ENCODE measurements at regions not wholly inside any gene's neighbourhood (a gene's known extent, or its start where the extent isn't known, plus 50 kb on each side); places are given as distances from the start of the nearest gene placed in this dataset.

GRCh38 chr5:36481454-36482120 is 124.8 kb upstream of the SLC1A3 start:
- H3K4me1 Mint-ChIP-seq = no peaks in the 10 kb centered on the region
- DNase-seq = no peak
- Histone ChIP-seq H3K4me1 (ENCODE audit: insufficient read depth, low read length) (no peaks in the 10 kb centered on the region), H3K4me3 (ENCODE audit: low read length) (no peak overlapping the region), H3K27ac (ENCODE audit: low read depth, low read length) (no peak overlapping the region), H3K27me3 (ENCODE audit: insufficient read depth, low read length, poor library complexity, severe bottlenecking) (no peaks in the 10 kb centered on the region), H3K9me3 (ENCODE audit: low read length) (no peaks in the 10 kb centered on the region), H3K36me3 (ENCODE audit: insufficient read depth, low read length) (no peaks in the 10 kb centered on the region)
- CTCF ChIA-PET = interaction anchor here (1.3 kb wide), 1 partner anchor 11 kb away, joined by 3 read pairs; no protein-coding TSS in a partner anchor
- H3K9me3 Mint-ChIP-seq = no peaks in the 10 kb centered on the region
- POLR2A ChIA-PET = no interaction called here
- no peaks in the 10 kb centered on the region for H3K36me3 Mint-ChIP-seq
- no peak overlapping the region for H3K27ac Mint-ChIP-seq
- peaks cover 0 to 4% of the 10 kb centered on the region in 2 donors for H3K27me3 Mint-ChIP-seq
- H3K4me3 Mint-ChIP-seq = no peak overlapping the region

- no peaks in the 10 kb centered on the region for H3K36me3 Mint-ChIP-seq
- CTCF ChIA-PET = no interaction called here
- H3K4me3 Mint-ChIP-seq = no peak overlapping the region
- no peak overlapping the region for H3K27ac ChIP-seq (ENCODE audit: low read depth, low read length)
- no peaks in the 10 kb centered on the region for H3K27me3 ChIP-seq (ENCODE audit: insufficient read depth, low read length, poor library complexity, severe bottlenecking)
- no peak overlapping the region for H3K27ac Mint-ChIP-seq
- no peaks in the 10 kb centered on the region for H3K9me3 Mint-ChIP-seq
- H3K36me3 ChIP-seq (ENCODE audit: insufficient read depth, low read length) = no peaks in the 10 kb centered on the region
- POLR2A ChIA-PET = no interaction called here
- no peak overlapping the region for H3K4me3 ChIP-seq (ENCODE audit: low read length)
- no peaks in the 10 kb centered on the region for H3K9me3 ChIP-seq (ENCODE audit: low read length)
- H3K4me1 Mint-ChIP-seq = no peaks in the 10 kb centered on the region
- no peak for DNase-seq
- H3K27me3 Mint-ChIP-seq = peaks cover 0 to 4% of the 10 kb centered on the region in 2 donors
- H3K4me1 ChIP-seq (ENCODE audit: insufficient read depth, low read length) = no peaks in the 10 kb centered on the region
Observed at GRCh38 chr5:36482812-36483211, 123.6 kb upstream of the SLC1A3 start.

- Mint-ChIP-seq H3K36me3 (no peaks in the 10 kb centered on the region), H3K27me3 (peaks cover 3 to 10% of the 10 kb centered on the region in 2 donors), H3K4me3 (no peak overlapping the region), H3K4me1 (no peaks in the 10 kb centered on the region), H3K27ac (no peak overlapping the region), H3K9me3 (no peaks in the 10 kb centered on the region)
- DNase-seq = no peak
- Histone ChIP-seq H3K4me3 (ENCODE audit: low read length) (no peak overlapping the region), H3K27me3 (ENCODE audit: insufficient read depth, low read length, poor library complexity, severe bottlenecking) (no peaks in the 10 kb centered on the region), H3K36me3 (ENCODE audit: insufficient read depth, low read length) (no peaks in the 10 kb centered on the region), H3K27ac (ENCODE audit: low read depth, low read length) (no peak overlapping the region), H3K4me1 (ENCODE audit: insufficient read depth, low read length) (no peaks in the 10 kb centered on the region), H3K9me3 (ENCODE audit: low read length) (no peaks in the 10 kb centered on the region)
- CTCF ChIA-PET = no interaction called here
- POLR2A ChIA-PET = no interaction called here
Observed at GRCh38 chr5:36489505-36489904, 116.9 kb upstream of the SLC1A3 start.

DNA sequence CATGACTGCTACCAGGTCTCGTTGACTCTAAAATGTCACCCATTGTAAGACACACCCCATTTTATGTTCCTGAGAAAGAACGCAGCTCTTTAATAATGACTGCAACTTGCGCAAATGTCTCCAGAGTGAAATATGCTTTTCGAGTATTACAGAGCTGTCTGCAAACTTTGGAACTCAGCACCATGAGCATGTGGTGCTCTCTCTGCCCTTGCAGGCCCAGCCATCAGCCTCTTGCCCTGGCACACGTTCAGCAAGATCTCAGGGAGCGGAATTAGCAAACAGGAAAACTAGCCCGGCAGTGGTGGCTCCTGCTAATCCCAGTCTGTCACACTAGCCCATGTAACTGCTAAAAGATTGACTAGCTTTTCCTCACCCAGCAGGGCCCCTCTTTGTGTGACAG is 114.5 kb upstream of the SLC1A3 start:
- Mint-ChIP-seq H3K27ac (no peak overlapping the region), H3K36me3 (no peaks in the 10 kb centered on the region), H3K4me1 (no peaks in the 10 kb centered on the region), H3K9me3 (no peaks in the 10 kb centered on the region), H3K27me3 (peaks cover 2 to 15% of the 10 kb centered on the region in 2 donors), H3K4me3 (peak overlapping the region in 1 of 7 donors; percentile 14)
- Histone ChIP-seq H3K9me3 (ENCODE audit: low read length) (no peaks in the 10 kb centered on the region), H3K4me1 (ENCODE audit: insufficient read depth, low read length) (no peaks in the 10 kb centered on the region), H3K27me3 (ENCODE audit: insufficient read depth, low read length, poor library complexity, severe bottlenecking) (no peaks in the 10 kb centered on the region), H3K27ac (ENCODE audit: low read depth, low read length) (no peak overlapping the region), H3K4me3 (ENCODE audit: low read length) (no peak overlapping the region), H3K36me3 (ENCODE audit: insufficient read depth, low read length) (no peaks in the 10 kb centered on the region)
- DNase-seq = no peak
- POLR2A ChIA-PET = no interaction called here
- CTCF ChIA-PET = interaction anchor here (1.0 kb wide), 1 partner anchor 11 kb away, joined by 3 read pairs; no protein-coding TSS in a partner anchor

DNA sequence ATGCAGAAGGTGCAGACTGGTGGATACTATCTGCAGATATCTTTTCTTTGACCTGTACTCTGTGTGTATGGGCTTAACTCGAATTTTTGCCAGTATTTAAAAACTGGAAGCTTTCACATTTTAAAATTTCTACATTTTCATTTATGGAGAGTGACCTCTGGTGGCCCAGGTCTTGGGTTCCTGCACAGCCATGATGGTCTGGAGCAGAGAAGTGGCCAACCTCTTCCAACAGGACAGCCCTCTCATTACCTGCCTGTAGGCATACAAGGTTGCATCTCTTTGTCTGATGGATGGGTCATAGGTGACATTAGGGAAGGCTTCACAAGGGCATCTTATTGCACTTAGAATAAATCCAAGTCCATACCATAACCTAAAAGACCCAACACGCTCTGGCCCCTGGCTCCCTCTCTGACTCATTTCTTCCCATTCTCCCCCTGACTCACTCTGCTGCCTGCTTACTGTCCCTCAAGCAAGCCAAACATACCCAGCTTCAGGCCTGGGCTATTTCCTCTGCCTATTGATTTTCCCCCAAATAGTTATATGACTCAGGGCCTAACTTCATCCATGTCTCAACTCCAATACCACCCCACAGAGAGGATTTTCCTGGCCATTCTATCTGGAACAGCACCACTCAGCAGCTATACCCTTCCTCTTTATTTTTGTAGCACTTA is 113.3 kb upstream of the SLC1A3 start:
- Histone ChIP-seq H3K4me3 (ENCODE audit: low read length) (no peak overlapping the region), H3K27me3 (ENCODE audit: insufficient read depth, low read length, poor library complexity, severe bottlenecking) (no peaks in the 10 kb centered on the region), H3K9me3 (ENCODE audit: low read length) (no peaks in the 10 kb centered on the region), H3K27ac (ENCODE audit: low read depth, low read length) (no peak overlapping the region), H3K36me3 (ENCODE audit: insufficient read depth, low read length) (no peaks in the 10 kb centered on the region), H3K4me1 (ENCODE audit: insufficient read depth, low read length) (no peaks in the 10 kb centered on the region)
- Mint-ChIP-seq H3K27ac (peak overlapping the region in 1 of 8 donors; percentile 0), H3K36me3 (no peaks in the 10 kb centered on the region), H3K4me3 (no peak overlapping the region), H3K4me1 (no peaks in the 10 kb centered on the region), H3K9me3 (no peaks in the 10 kb centered on the region), H3K27me3 (peaks cover 2 to 18% of the 10 kb centered on the region in 2 donors)
- POLR2A ChIA-PET = no interaction called here
- DNase-seq = no peak
- CTCF ChIA-PET = no interaction called here

- no peaks in the 10 kb centered on the region for H3K4me1 ChIP-seq (ENCODE audit: insufficient read depth, low read length)
- no peak overlapping the region for H3K4me3 ChIP-seq (ENCODE audit: low read length)
- no peaks in the 10 kb centered on the region for H3K9me3 ChIP-seq (ENCODE audit: low read length)
- ChIA-PET POLR2A (no interaction called here), CTCF (no interaction called here)
- Mint-ChIP-seq H3K27ac (no peak overlapping the region), H3K27me3 (peaks cover 2 to 18% of the 10 kb centered on the region in 2 donors), H3K9me3 (no peaks in the 10 kb centered on the region), H3K4me1 (no peaks in the 10 kb centered on the region), H3K36me3 (no peaks in the 10 kb centered on the region), H3K4me3 (no peak overlapping the region)
- no peaks in the 10 kb centered on the region for H3K36me3 ChIP-seq (ENCODE audit: insufficient read depth, low read length)
- no peak for DNase-seq
- H3K27ac ChIP-seq (ENCODE audit: low read depth, low read length) = no peak overlapping the region
- no peaks in the 10 kb centered on the region for H3K27me3 ChIP-seq (ENCODE audit: insufficient read depth, low read length, poor library complexity, severe bottlenecking)
Observed at GRCh38 chr5:36494028-36494427, 112.4 kb upstream of the SLC1A3 start.

DNA sequence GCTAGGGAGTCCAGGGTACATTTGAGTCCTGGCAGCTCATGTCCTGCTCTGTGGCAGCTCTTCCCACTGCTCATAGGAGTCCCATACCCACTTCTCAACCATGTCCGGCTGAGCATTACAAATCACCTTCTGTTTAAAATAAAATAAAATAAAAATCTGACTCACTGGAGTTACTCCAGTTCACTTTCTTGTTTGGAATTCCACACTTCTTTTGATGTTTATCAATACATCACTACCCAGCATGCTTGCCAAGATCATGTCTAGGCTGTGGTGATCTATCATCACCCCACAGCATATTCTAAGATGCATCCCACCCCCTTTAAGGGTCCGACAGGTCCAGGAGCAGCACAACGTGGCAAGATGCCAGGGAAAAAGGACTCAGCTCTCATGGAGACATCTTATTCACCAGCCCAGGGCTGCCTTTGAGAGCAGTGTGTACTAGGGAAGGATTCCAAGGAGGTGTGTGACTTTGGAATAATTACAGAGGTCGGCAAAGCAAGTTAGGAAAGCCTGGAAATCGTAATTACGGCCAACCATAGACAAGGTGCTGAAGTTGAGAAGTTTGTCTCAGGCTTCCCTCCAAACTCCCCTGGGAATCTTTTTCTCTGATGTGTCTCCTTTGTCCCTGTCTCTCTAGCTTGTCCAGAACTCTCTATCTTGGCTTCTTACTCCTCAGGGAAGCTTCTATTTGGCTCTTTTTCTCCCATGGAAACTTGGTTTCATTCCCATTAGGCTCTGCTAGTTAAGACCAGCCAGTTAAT is 111.4 kb upstream of the SLC1A3 start:
- H3K27me3 ChIP-seq (ENCODE audit: insufficient read depth, low read length, poor library complexity, severe bottlenecking) = no peaks in the 10 kb centered on the region
- Mint-ChIP-seq H3K9me3 (no peaks in the 10 kb centered on the region), H3K27ac (no peak overlapping the region), H3K4me1 (no peaks in the 10 kb centered on the region), H3K4me3 (no peak overlapping the region), H3K27me3 (peaks cover 3 to 25% of the 10 kb centered on the region in 2 donors), H3K36me3 (no peaks in the 10 kb centered on the region)
- POLR2A ChIA-PET = no interaction called here
- no peaks in the 10 kb centered on the region for H3K9me3 ChIP-seq (ENCODE audit: low read length)
- no peak overlapping the region for H3K4me3 ChIP-seq (ENCODE audit: low read length)
- no peak overlapping the region for H3K27ac ChIP-seq (ENCODE audit: low read depth, low read length)
- DNase-seq = no peak
- H3K4me1 ChIP-seq (ENCODE audit: insufficient read depth, low read length) = no peaks in the 10 kb centered on the region
- H3K36me3 ChIP-seq (ENCODE audit: insufficient read depth, low read length) = no peaks in the 10 kb centered on the region
- CTCF ChIA-PET = interaction anchor here (1.5 kb wide), 1 partner anchor 10 kb away, joined by 4 read pairs; no protein-coding TSS in a partner anchor

- no peaks in the 10 kb centered on the region for H3K4me1 ChIP-seq (ENCODE audit: insufficient read depth, low read length)
- POLR2A ChIA-PET = no interaction called here
- Mint-ChIP-seq H3K9me3 (no peaks in the 10 kb centered on the region), H3K27me3 (peaks cover 3 to 26% of the 10 kb centered on the region in 2 donors), H3K36me3 (no peaks in the 10 kb centered on the region), H3K4me1 (no peaks in the 10 kb centered on the region), H3K4me3 (no peak overlapping the region), H3K27ac (no peak overlapping the region)
- H3K9me3 ChIP-seq (ENCODE audit: low read length) = no peaks in the 10 kb centered on the region
- CTCF ChIA-PET = interaction anchor here (1.5 kb wide), 1 partner anchor 9 kb away, joined by 4 read pairs; no protein-coding TSS in a partner anchor
- no peak for DNase-seq
- no peak overlapping the region for H3K4me3 ChIP-seq (ENCODE audit: low read length)
- H3K27me3 ChIP-seq (ENCODE audit: insufficient read depth, low read length, poor library complexity, severe bottlenecking) = no peaks in the 10 kb centered on the region
- H3K36me3 ChIP-seq (ENCODE audit: insufficient read depth, low read length) = no peaks in the 10 kb centered on the region
- no peak overlapping the region for H3K27ac ChIP-seq (ENCODE audit: low read depth, low read length)
Observed at GRCh38 chr5:36495611-36496010, 110.8 kb upstream of the SLC1A3 start.
